GM21423 (cell line): ENCODE measurements at regions not wholly inside any gene's neighbourhood (a gene's known extent, or its start where the extent isn't known, plus 50 kb on each side); places are given as distances from the start of the nearest gene placed in this dataset.

Experiments
- ATAC-seq: cut with Tn5 transposase; IDR thresholded peaks from one replicate; pipeline ENCODE4 v1.9.1; 2021; ENCODE audit warnings: mild to moderate bottlenecking, moderate library complexity; ENCODE audit not compliant: unreplicated experiment

DNA sequence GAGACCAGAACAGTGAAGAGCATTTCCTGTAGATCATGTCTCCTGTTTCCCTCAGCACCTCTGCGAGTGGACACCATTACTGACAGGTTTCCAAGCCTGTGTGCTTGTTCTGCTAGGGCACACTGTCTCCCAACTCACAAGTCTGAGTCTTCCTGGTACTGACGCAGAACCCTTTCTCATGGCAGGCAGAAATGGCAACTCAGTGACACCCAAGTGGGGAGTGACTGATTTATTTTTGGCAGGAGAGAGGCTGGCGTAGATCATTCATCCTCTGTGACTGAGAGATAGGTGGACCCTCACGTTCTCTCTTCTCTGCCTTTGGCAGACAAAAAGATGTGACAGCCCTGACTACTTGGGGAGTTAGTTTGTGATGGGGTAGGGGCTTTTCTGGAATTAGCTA, 183.4 kb downstream of the RFC3 start:
- no peak for ATAC-seq

DNA sequence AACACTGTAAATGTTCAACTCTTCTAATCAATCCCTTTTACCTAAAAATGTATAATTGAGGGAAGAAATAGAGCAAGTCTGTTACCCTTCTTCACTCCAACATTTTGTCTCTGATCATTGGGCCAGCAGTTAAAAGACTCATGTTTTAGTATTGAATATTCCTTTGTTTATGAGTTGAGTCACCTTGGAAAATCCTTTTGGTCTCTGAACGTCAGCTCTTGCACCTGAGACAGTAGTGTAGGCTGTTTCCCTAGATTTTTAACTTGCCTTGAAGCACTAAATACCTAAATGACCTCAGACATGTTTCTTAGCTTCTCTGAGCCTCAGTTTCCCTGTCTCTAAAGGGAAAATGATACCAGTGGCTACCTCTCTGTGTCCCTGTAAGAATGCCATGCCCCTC, 184.2 kb downstream of the RFC3 start:
- ATAC-seq = no peak

DNA sequence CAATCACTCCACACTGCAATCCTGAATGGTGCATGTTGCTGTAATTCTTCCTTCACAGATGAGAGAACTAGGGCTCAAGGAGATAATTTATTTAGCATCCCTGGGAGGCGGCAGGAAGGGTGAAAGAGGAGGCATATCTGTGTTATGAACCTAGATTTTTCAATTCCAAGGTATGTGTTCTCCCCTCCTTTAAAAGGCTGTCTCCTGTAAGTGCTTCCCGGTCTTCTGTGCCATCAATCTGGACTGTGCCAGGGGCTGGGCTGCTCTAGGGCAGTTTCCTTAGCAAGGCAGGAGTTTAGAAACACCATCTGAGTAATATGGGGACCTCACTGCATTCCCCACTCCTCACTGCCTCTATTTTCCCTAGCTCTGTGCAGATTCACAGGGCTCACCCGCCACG, 185.0 kb downstream of the RFC3 start:
- no peak for ATAC-seq

DNA sequence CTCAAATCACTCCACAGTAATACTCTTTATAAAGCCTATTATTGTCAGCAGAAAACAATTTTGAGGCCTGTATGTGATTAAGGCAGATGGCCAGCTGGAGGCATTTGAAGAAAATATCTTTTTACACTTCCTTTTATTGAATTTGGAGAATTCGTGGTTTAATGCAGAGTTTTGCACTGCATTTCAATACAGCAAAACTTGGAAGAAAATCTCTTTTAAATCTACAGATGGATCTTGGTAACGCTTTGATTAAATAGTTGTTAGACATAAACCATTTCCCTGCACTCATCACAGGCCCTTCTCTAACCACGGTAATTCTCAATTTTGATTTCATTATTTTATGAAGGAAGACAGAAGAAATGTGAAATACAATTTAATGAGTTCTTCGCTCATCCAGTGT, 185.7 kb downstream of the RFC3 start:
- ATAC-seq = no peak

DNA sequence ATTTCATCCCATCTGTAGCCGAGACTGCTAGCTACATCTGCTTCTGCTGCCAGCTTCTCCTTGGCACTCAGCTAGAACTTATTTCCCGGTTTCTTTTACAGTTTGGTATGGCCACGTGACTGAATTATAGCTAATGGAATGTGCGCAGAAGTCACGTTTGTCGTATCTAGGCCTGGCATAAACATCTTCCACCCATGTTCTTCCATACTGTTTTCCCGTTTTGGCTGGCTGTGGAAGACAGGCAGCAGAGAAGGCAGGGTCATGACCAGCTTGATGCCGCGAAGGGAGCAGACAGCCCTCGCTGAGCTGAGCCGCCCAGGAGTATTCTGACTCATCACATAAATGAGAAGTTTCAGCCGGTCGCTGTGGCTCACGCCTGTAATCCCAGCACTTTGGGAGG, 186.7 kb downstream of the RFC3 start:
- no peak for ATAC-seq

DNA sequence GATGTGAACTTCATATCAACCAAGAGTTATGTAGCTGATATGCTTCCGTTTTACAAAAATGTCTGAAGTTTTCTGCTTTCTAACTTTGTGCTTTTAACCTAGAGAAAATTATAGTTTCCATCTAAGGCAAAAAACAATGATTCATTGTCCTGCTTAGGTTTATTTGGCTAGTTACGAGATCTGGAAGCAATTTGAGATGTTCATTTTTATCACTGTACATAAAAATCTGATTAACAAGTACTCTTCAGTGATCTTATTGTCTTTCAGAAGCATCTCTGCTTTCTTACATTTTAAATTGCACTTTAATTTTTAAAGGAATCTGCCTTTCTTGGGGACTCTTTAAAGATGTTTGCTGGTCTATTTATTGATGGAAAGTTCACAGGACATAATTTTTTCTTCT, 188.1 kb downstream of the RFC3 start:
- ATAC-seq = no peak

DNA sequence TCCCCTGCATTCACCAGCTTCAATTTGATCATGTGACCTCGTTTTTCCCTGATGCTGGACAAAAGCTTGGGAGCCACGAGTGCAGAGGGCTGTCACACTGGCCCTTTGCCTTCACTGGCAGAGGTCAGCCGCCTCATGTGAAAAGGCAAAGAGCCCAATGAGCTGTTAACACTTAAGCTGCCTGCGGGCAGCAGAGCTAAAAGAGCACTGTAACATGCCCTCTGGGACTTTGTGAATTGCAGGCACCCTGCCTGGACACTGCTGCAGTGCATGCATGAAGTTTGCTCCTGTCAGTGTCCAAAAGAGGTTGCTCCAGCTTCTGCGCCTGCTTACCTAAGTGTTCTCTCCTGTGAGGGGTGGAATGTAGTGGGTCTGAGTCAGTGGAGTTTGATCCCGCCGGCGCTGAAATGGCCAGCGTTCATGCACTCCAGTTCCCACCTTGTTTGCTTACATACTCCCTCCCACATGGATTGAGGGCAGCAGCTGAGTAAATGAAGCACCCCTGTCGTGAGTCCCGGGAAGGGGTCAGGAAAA, 193.7 kb downstream of the RFC3 start:
- no peak for ATAC-seq

DNA sequence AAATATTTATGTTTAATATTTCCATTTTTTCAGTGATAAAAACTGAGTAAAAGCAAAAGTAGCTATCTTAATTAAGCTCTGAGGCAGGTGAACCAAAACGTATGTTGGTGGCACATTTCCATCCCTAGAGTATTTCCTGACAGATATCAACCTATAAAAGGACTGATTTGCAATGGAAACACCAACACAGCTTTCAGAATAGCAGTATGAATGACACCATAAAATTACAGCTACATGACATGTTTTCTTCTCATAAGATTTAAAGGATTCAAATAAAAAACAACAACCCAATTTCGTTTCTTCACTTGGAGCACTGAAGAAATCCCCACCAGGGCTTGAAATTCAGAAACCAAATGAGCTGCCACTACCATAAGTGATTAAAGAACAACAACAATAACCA, 194.4 kb downstream of the RFC3 start:
- ATAC-seq = no peak

DNA sequence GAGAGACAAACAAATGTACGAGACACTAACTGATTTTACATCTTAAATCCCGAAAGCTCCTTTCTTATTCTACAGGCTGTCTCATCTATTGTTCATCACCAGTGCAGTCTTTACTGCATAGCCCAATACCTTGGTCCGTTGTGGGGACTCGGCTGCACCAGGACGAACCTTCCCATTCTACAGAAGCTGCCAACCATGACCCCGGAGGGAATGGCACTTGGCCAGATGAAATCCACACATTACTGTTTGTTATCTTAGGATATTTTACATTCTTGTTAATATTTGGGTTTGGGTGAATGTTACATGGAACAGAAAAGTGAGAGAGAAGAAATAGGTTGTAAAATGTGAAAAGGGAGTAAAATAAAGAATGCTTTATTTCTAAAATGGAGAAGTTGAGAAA, 195.1 kb downstream of the RFC3 start:
- ATAC-seq = no peak

DNA sequence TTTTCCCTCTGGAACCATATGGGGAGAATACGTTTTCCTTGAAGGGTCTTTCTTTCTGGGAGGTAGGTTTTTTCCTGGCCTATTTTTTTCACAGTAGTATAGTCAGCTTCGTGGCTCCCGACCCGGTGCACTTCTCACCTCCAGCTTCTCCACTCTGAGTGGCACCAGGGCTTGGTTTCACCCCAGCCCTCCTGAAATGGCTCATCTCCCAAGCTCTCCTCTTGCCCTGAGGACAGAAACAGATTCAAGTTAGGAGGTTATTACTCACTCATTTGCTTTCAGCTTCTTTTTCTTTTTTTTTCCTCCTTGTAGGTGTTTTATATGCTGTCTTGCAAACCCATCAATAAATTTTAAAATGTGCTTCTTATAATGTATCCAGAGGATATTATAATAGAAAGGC, 199.3 kb downstream of the RFC3 start:
- no peak for ATAC-seq

DNA sequence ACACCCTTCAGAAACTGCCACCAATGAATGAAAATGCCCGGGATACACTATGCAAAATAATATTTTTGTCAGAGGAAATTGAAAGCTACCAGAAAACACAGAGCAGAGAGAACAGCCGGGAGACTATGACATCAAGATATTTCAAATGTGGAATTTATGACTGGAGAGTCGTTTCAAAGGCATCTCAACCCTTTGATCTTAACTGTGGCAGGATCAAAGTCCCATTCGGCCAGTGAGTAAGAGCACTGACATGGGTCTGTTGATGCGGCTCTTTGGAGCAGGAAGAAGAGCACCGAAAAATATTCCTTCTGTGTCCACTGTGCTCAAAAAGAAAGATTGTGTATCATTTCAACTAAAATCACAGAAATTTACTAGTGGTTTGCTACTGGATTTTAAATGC, 201.9 kb downstream of the RFC3 start:
- no peak for ATAC-seq

DNA sequence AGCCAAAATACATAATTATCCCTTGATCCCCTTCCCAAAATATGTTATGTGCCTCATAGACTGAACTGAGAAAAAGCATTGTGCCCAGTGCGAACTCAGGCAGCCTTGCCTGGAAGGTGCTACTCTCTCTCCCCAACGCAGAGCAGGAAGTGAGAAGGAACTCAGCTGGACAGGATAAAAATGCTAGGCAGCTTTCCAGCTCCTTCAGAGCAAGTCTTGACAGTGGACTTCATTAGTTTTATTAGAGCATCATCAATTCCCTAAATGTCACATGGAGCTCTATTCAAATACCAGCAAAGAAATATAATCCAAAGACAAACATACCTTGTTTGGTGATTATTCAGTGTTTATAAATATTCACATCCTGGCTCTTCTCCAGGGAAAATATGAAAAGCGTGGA, 202.4 kb downstream of the RFC3 start:
- no peak for ATAC-seq

DNA sequence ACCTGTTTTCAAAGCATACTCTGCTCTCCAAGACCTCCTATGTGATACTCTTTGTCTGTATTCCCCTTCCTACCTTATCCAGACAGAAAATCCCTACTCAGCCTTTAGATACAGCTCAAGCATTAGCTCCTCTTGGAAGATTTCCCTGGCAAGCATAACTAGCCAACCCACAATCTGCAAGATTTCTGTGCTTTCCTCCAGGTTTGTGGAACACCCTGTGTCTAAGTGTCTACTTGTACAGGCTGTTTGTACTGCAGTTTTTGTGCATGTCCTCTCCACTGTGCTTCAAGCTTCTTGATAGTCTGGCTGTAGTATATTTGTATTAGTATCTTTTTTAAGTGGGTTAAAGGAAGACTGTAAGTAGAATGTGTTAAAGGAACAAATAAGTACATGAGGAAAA, 203.7 kb downstream of the RFC3 start:
- ATAC-seq = no peak

DNA sequence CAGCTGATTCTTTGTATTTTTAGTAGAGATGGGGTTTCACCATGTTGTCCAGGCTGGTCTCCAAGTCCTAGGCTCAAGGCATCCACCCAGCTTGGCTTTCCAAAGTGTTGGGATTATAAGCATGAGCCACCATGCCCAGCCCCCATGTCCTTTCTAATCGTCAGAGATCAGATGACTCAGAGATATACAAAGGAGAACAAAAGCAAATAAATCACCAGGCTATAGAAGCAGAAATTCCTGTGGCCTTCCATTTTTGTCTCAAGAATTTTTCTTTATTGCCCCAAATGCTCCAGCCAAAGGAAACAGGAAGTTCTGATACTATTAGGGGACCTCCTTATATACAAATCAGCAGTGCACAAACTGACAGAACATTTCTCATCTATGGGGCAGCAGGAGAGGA, 207.8 kb downstream of the RFC3 start:
- ATAC-seq = no peak

DNA sequence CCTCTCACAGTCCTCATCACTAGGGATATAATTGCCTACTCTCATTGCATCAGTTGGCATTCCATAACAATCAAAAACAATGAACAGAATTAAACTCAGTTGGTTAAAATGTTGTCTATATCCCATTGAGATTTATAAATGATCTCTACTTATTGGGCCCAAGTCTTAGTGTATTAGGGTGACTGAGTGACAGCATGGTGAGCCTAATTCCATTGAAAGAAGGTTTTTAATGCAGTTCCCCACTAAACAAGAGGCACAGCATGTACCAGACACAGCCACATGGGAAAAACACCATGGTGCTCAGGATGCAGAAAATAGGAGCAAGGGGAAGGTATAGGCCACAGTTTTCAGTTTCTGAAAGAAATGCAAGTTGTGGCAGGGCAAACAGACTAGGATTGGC, 208.4 kb downstream of the RFC3 start:
- ATAC-seq = no peak

DNA sequence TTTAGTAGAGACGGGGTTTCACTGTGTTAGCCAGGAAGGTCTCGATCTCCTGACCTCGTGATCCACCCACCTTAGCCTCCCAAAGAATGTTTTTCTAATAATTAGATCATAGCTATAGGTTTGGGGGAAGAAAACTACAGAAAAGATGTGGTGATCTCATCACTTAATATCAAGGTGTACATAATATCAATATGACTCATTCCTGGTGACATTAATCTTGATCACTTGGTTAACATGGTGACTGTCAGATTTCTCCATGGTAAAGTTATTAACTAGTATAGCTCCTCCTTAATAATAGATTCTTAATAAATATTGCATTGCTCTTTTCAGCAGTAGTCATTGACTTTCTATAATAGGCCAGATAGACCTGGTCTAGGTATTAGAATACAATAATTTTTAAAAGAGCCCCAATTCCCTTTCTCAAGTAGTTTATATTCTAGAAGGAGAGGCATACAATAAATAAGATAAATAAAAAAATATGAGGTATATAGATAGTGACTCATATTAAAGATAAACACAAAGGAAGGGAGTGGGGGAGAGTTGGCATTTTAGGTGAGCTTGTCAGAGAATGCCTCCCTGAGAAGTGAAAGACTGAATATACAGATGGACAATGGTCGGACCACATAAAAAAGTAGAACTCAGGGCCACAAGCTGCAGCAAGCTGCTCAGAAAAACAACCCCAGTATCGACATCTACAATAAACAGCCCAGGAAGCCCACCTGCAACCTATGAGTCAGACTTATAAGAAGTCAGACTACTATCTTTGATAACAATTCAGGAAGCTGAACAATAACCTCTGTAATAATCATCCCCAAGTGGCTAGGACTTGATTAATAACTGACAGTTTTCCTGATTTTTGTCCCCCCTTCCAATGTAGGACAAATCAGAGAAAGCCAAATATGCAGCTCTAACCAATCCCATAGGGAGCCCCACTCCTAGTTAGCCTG, 210.8 kb downstream of the RFC3 start:
- ATAC-seq = no peak

DNA sequence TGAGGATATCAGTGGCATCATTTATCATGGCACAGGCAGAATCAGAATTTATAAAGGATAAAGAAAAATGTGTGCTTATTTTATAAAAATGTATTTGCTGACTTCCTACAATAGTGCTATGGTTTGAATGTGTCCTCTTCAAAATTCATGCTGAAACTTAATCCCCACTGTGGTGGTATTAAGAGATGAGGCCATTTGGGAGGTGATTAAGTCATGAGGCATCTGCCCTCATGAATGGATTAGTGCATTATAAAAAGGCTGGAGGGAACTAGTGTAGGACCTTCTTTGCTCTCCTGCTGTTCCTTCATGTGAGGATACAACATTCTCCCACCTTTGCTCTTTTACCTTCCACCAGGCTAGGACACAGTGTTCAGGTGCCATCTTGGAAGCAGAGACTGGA, 212.8 kb downstream of the RFC3 start:
- ATAC-seq = no peak

DNA sequence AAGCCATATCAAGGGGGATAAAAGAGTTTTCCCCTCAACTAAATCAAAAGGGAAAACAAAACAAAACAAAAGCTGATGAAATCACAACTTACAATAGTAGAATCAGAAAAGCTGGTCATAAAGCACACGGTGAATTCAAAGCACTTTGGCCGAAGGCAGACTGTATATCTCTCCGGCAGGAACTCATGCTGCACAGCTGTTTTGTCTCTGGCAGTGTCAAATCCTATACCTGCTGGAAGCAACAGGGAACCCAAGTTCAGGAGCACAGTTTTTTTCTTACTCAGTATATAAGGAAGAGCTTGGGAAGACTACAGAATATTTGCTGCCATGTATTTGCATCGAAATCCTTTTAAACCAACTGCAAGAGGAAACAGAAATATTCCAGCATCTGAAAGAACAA, 213.7 kb downstream of the RFC3 start:
- no peak for ATAC-seq

DNA sequence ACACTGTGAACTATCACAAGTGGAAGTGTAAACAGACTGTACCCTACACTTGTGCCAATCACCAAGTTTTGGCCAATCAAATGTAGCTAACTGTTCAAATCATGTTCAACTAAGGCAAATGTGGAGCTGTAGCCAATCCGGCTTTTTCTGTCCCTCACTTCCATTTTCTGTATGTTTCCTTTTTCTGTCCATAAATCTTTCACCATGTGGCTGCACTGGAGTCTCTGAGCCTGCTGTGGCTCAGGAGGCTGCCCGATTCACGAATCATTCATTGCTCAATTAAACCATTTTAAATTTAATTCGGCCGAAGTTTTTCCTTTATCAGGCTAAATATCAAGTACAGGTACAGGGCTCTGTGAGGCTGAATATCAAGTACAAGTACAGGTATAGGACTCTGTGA, 216.5 kb downstream of the RFC3 start:
- ATAC-seq = no peak

DNA sequence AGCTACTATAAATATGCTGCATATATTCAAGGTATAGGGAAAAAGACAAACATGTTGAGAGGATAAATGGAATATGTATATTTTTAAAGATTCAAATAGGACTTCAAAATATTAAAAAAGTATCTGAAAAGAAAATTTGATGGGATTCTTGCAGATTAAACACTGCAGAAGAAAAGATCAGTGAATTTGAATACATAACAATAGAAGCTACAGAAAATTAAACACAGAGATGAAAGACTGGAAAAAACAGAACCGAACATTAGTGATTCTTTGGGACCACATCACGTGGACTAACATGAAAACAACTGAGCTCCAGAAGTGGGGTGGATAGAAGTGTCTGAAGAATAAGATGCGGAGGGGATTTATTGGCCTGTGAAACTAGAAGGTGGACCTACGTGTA, 217.2 kb downstream of the RFC3 start:
- ATAC-seq = no peak

DNA sequence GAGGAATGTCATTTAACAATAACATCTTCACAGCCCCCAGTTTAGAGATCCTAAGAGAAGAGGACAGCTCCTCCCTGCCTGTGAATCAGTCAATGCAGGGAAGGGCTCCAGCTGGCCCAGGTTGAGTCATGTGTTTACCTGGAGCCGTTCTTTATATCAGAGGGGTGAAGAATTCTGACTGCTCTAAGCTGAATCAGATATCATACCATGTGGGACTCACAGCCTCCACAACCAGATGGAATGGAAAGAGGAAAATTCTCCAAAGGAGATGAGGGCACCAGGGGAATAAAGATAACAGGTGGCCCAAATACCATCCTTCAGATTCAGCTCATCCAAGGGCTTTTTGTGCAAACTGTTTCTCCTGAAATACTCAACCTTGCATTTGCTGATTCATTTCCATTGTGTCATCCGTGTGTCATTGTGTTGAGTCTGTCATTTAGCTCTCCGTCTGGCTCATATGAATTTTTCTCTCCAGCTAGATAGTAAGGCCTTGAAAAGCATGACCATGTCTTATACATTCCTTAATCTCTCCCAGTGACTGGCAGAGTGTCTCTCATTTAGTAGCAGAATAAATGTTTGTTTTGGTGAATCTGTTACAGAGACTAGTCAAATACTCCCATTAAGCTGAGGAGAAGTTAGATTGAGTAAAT, 217.9 kb downstream of the RFC3 start:
- ATAC-seq = no peak
